CD14-positive monocyte (primary cell): ENCODE measurements at regions not wholly inside any gene's neighbourhood (a gene's known extent, or its start where the extent isn't known, plus 50 kb on each side); places are given as distances from the start of the nearest gene placed in this dataset.
A peak's percentile ranks its signal among the peaks of the same experiment; 100 is the strongest.

Source experiments
- DNase-seq, 3 donors: peaks; one replicate each; pipeline ENCODE4 v3.0.0-alpha.2; 2011 to 2022
- H2AFZ ChIP-seq: 2 replicates; pipeline ENCODE4 v1.6.0; 2012; ENCODE audit warnings: mild to moderate bottlenecking, low read depth, low read length, inconsistent platforms; ENCODE audit not compliant: insufficient read depth, poor library complexity, severe bottlenecking
- H3K27ac ChIP-seq, 2 donors: 1 replicate in 1 of 2; 2 replicates in 1 of 2; pipeline ENCODE4 v1.5.1; 2012 to 2013; ENCODE audit warnings: low read length in 2 of 2, control low read depth in 1 of 2, inconsistent platforms in 1 of 2, low read depth in 1 of 2, mild to moderate bottlenecking in 1 of 2
- H3K27me3 ChIP-seq, 2 donors: one replicate each; pipeline versions ENCODE4 v1.6.0 to v1.6.1; 2011 to 2013; ENCODE audit warnings: low read length in 2 of 2; ENCODE audit not compliant: control insufficient read depth in 2 of 2, insufficient read depth in 2 of 2
- H3K36me3 ChIP-seq, 2 donors: replicated peaks in 1 of 2; 1 replicate in 1 of 2; 2 replicates in 1 of 2; pipeline versions ENCODE4 v1.5.1 to v1.6.1; 2012 to 2013; ENCODE audit warnings: low read length in 2 of 2, control low read depth in 1 of 2, inconsistent platforms in 1 of 2, mild to moderate bottlenecking in 1 of 2; ENCODE audit not compliant: insufficient read depth in 2 of 2, control insufficient read depth in 1 of 2
- H3K4me1 ChIP-seq, 2 donors: 1 replicate in 1 of 2; 2 replicates in 1 of 2; pipeline versions ENCODE4 v1.5.1 to v1.6.1; 2012 to 2013; ENCODE audit warnings: low read length in 2 of 2, control low read depth in 1 of 2, inconsistent platforms in 1 of 2, mild to moderate bottlenecking in 1 of 2, moderate library complexity in 1 of 2; ENCODE audit not compliant: insufficient read depth in 2 of 2, control insufficient read depth in 1 of 2
- H3K4me2 ChIP-seq: replicated peaks from 2 replicates; pipeline ENCODE3; 2012; ENCODE audit warnings: low read length, moderate library complexity, mild to moderate bottlenecking; ENCODE audit not compliant: poor library complexity, severe bottlenecking; ENCODE audit errors: extremely low read depth
- H3K4me3 ChIP-seq, 3 experiments: fragments of 200-600 bp in 1 of 3; sonication (generic) in 1 of 3; replicated peaks in 1 of 3; 1 replicate in 2 of 3; 2 replicates in 1 of 3; pipeline ENCODE4 v1.5.1; 2011 to 2013; ENCODE audit warnings: low read length in 3 of 3, mild to moderate bottlenecking in 3 of 3, control low read depth in 2 of 3, low read depth in 2 of 3, inconsistent platforms in 1 of 3, moderate library complexity in 1 of 3
- H3K79me2 ChIP-seq: 2 replicates; pipeline ENCODE4 v1.6.0; 2012; ENCODE audit warnings: mild to moderate bottlenecking, control low read depth, inconsistent platforms, low read length, moderate library complexity; ENCODE audit not compliant: insufficient read depth
- H3K9ac ChIP-seq: 2 replicates; pipeline ENCODE4 v1.6.0; 2017; ENCODE audit warnings: low read length, mild to moderate bottlenecking; ENCODE audit not compliant: insufficient read depth, poor library complexity, severe bottlenecking
- H3K9me3 ChIP-seq, 2 donors: replicated peaks in 1 of 2; 1 replicate in 1 of 2; 2 replicates in 1 of 2; pipeline versions ENCODE4 v1.5.1 to v1.6.1; 2012 to 2013; ENCODE audit warnings: low read length in 2 of 2, control low read depth in 1 of 2; ENCODE audit not compliant: control insufficient read depth in 1 of 2, insufficient read depth in 1 of 2
- H4K20me1 ChIP-seq: 2 replicates; pipeline ENCODE4 v1.6.0; 2012; ENCODE audit warnings: mild to moderate bottlenecking, low read length, control low read depth, moderate library complexity; ENCODE audit not compliant: insufficient read depth
- H3K27ac Mint-ChIP-seq, 7 donors: one replicate each; pipeline ENCODE4 v1.8.0; 2020; ENCODE audit warnings: mild to moderate bottlenecking in 7 of 7, mixed read lengths in 7 of 7, moderate library complexity in 6 of 7, inconsistent platforms in 2 of 7
- H3K27me3 Mint-ChIP-seq, 3 donors: one replicate each; pipeline ENCODE4 v1.8.0; 2021 to 2022; ENCODE audit warnings: low read depth in 3 of 3, mild to moderate bottlenecking in 3 of 3, mixed read lengths in 3 of 3, moderate library complexity in 3 of 3, inconsistent platforms in 1 of 3
- H3K36me3 Mint-ChIP-seq, 2 donors: one replicate each; pipeline ENCODE4 v1.8.0; 2020; ENCODE audit warnings: mixed read lengths in 2 of 2, inconsistent platforms in 1 of 2, mild to moderate bottlenecking in 1 of 2
- H3K4me1 Mint-ChIP-seq: one replicate; pipeline ENCODE4 v1.8.0; 2020; ENCODE audit warnings: mild to moderate bottlenecking, mixed read lengths
- H3K4me3 Mint-ChIP-seq, 2 donors: one replicate each; pipeline ENCODE4 v1.8.0; 2020; ENCODE audit warnings: mild to moderate bottlenecking in 2 of 2, mixed read lengths in 2 of 2, moderate library complexity in 1 of 2
- H3K9me3 Mint-ChIP-seq, 7 donors: one replicate each; pipeline ENCODE4 v1.8.0; 2020 to 2022; ENCODE audit warnings: mixed read lengths in 7 of 7, mild to moderate bottlenecking in 6 of 7, moderate library complexity in 6 of 7, inconsistent platforms in 2 of 7
- CTCF ChIP-seq: fragments of 200-600 bp; IDR thresholded peaks from one replicate; pipeline ENCODE4 v1.8.0; 2022; ENCODE audit warnings: antibody characterized with exemption, mild to moderate bottlenecking
- whole genome bisulfite sequencing: methylation state at CpG from one replicate; pipeline ENCODE4 v1.1.5; 2013; ENCODE audit warnings: missing lambda C conversion rate; ENCODE audit not compliant: insufficient coverage; 5-methylcytosine and 5-hydroxymethylcytosine counted together
- intact Hi-C, 2 donors: fragments of 100-400 bp; cut with micrococcal nuclease; formaldehyde crosslinking; loops; one replicate each; pipeline versions ENCODE4 v1.15.0 to v1.15.1; 2023

GRCh38 chr13:50618206-50618605, 225.3 kb downstream of the DLEU7 start:
- no peaks in the 10 kb centered on the region for H3K36me3 Mint-ChIP-seq
- no peak overlapping the region for H3K27ac Mint-ChIP-seq
- no peak for TF ChIP-seq CTCF

GRCh38 chr13:50626101-50626547, 217.4 kb downstream of the DLEU7 start:
- H3K4me1 Mint-ChIP-seq, result peaks cover 32% of the 10 kb centered on the region
- H3K36me3 Mint-ChIP-seq, result peaks cover 2 to 3% of the 10 kb centered on the region in 2 donors
- H3K9me3 Mint-ChIP-seq, result peaks cover 0 to 5% (median 3%) of the 10 kb centered on the region in 7 donors
- TF ChIP-seq CTCF, result no peak
- no peaks in the 10 kb centered on the region for H3K27me3 Mint-ChIP-seq
- Histone ChIP-seq H2AFZ (no peak overlapping the region), H4K20me1 (no peaks in the 10 kb centered on the region), H3K79me2 (no peaks in the 10 kb centered on the region), H3K4me2 (no peak overlapping the region), H3K9ac (no peak overlapping the region), H3K4me3 (no peak overlapping the region), H3K9me3 (no peaks in the 10 kb centered on the region), H3K27me3 (no peaks in the 10 kb centered on the region), H3K4me1 (peaks cover 30 to 34% of the 10 kb centered on the region in 2 donors), H3K36me3 (no peaks in the 10 kb centered on the region), H3K27ac (peak overlapping the region; percentile 4 to 82)
- no CpG with 5 or more reads among the region's 3 CpGs for WGBS
- no peak overlapping the region for H3K4me3 Mint-ChIP-seq
- peak overlapping the region; percentile 80 to 92 (median 89) for H3K27ac Mint-ChIP-seq
- intact Hi-C loops, result loop anchor here in 1 of 2 donors (10.0 kb wide), 1 partner anchor 169 kb away; no protein-coding TSS in a partner anchor
- DNase-seq, result peak; percentile 78 to 93 (median 88)

More at GRCh38 chr13:50618206-50618605, 225.3 kb downstream of the DLEU7 start:
- H3K4me3 Mint-ChIP-seq, result no peak overlapping the region
- no peak overlapping the region for H3K9ac ChIP-seq
- no peaks in the 10 kb centered on the region for H3K79me2 ChIP-seq
- no peak overlapping the region for H3K27ac ChIP-seq
- 100% methylated on average over 1 of the region's 3 CpGs for WGBS
- no peak for DNase-seq
- no peaks in the 10 kb centered on the region for H3K36me3 ChIP-seq
- no peak overlapping the region for H3K4me2 ChIP-seq
- no peak overlapping the region for H3K4me3 ChIP-seq
- H3K27me3 Mint-ChIP-seq, result peaks cover 0 to 3% (median 0%) of the 10 kb centered on the region in 3 donors
- peaks cover 17% of the 10 kb centered on the region for H3K4me1 Mint-ChIP-seq
- intact Hi-C loops, result no loop called here
- no peaks in the 10 kb centered on the region for H4K20me1 ChIP-seq
- peaks cover 0 to 9% (median 0%) of the 10 kb centered on the region in 7 donors for H3K9me3 Mint-ChIP-seq
- no peaks in the 10 kb centered on the region for H3K9me3 ChIP-seq
- H3K4me1 ChIP-seq, result peaks cover 6 to 7% of the 10 kb centered on the region in 2 donors
- no peaks in the 10 kb centered on the region for H3K27me3 ChIP-seq
- no peak overlapping the region for H2AFZ ChIP-seq
